ENCODE measurements at regions not wholly inside any gene's neighbourhood (a gene's known extent, or its start where the extent isn't known, plus 50 kb on each side); places are given as distances from the start of the nearest gene placed in this dataset.

DNA sequence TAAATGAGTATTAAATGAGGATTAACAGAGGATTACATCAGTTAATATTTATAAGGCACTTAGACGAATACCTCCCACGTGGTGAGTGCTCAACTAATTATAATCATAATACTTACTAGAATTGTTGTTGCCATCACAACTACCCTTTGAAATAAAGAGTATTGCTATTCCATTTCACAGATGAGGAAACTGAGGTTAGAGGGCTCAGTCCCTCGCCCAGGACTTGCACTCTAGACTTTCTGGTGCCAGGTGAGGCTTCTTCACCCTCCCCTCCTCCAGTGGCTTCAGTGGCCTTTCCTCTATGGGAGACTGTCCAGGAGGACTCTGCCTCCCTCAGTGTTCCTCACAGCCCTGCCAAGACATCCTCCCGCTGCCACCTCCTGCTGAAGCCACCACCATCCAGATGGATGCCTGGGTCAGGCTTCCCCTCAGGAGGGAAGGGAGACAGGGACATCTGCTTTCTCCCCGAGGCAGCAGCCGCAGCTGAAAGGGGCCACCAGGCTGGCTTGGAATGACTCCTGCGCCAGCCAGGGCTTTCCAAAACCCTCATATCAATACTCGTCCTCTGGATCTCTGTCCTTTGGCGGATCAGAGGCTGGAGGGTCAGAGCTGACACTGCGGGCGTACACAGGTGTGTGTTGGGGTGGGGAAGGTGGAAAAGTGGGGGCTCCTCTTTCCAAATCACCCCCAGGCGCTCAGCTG, 580.1 kb downstream of the BUD13 start:
- TF ChIP-seq, protein P1, sequence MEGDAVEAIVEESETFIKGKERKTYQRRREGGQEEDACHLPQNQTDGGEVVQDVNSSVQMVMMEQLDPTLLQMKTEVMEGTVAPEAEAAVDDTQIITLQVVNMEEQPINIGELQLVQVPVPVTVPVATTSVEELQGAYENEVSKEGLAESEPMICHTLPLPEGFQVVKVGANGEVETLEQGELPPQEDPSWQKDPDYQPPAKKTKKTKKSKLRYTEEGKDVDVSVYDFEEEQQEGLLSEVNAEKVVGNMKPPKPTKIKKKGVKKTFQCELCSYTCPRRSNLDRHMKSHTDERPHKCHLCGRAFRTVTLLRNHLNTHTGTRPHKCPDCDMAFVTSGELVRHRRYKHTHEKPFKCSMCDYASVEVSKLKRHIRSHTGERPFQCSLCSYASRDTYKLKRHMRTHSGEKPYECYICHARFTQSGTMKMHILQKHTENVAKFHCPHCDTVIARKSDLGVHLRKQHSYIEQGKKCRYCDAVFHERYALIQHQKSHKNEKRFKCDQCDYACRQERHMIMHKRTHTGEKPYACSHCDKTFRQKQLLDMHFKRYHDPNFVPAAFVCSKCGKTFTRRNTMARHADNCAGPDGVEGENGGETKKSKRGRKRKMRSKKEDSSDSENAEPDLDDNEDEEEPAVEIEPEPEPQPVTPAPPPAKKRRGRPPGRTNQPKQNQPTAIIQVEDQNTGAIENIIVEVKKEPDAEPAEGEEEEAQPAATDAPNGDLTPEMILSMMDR (IDR thresholded peaks at IDR 0.05; ENCODE audit: control extremely low read depth, extremely low read depth, low read depth, missing control alignments) = no peak
- ChIA-PET CTCF (no interaction called here), POLR2A (no interaction called here)
- DNase-seq (ENCODE audit: extremely low spot score) = no peak

DNA sequence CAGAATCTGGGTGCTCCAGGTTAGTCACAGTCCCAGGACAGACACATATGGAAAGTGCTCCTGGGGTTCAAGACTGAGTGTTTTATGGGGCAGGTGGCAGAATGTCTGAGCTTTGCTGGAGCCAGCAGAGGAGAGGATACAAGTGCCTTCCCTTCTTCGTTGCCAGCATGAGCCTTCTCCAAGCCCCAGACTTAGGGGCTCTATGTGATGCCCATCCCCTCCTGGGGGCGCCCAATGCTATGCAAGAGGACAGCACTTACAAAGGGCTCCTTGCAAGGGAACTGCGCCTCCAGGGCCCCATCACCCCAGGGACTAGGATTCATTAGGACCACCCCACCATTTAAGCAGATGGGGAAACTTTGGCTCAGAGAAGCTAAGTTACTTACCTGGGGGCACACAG, 581.9 kb downstream of the BUD13 start:
- CTCF ChIA-PET = no interaction called here
- no peak for DNase-seq (ENCODE audit: extremely low spot score)
- TF ChIP-seq, protein P1 (IDR thresholded peaks at IDR 0.05; ENCODE audit: control extremely low read depth, extremely low read depth, low read depth, missing control alignments) = no peak
- POLR2A ChIA-PET = no interaction called here

DNA sequence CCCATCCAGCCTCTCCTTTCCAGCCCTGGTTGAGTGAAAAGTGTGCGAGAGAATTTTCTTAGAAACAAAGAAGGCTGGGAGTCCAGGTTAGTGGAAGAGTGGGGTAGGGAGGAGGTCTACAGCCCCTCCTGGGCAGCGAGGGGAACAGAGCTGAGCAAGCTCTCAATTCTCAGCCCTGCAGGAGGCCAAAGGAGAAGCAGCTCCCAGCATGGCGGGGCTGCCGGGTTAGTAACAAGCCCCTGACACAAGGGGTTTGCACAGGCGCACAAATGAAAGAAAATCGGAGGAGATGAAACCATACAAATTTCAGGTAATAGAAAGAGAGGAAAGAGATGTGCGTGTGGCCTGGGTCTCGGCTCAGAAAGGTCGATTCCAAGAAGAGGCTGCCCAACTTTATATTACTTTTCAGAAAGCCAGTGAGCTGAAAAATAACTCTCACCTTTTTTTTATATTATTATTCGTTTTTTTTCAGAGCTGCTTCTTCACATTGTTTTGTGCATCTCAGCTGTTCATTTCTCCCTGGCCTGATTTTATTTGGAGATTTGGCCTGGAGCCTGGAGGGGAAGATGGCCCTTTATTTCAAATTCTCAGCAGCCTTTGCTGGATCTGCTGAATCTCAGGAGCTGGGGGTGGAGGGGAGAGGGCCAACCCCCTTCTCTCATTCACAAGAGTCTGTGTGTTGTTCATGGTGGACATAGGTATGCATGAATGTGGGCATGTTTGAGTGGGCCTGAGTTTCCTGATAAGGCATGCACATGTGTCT, 583.2 kb downstream of the BUD13 start:
- ChIA-PET POLR2A (no interaction called here), CTCF (no interaction called here)
- DNase-seq (ENCODE audit: extremely low spot score) = no peak
- TF ChIP-seq, protein P1 (IDR thresholded peaks at IDR 0.05; ENCODE audit: control extremely low read depth, extremely low read depth, low read depth, missing control alignments) = no peak

DNA sequence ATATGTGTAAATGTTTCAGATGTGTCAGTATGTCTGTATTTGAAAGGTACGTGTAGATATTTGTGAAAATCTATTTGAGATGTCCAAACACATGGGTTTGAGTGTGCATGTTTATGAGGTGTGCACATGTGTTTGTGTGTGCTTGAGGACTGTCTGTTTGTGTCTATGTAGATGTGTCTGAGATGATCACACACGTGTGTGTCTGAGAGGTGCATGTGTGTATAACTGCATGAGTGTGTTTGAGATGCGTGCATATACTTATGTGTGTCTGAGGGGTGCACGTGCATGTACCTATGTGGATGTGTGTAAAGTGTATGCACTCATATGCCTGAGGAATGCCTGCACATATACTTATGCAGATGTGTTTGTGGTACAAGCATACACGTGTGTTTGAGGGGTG, 584.4 kb downstream of the BUD13 start:
- no peak for DNase-seq (ENCODE audit: extremely low spot score)
- ChIA-PET POLR2A (no interaction called here), CTCF (no interaction called here)
- TF ChIP-seq, protein P1 (IDR thresholded peaks at IDR 0.05; ENCODE audit: control extremely low read depth, extremely low read depth, low read depth, missing control alignments) = no peak

DNA sequence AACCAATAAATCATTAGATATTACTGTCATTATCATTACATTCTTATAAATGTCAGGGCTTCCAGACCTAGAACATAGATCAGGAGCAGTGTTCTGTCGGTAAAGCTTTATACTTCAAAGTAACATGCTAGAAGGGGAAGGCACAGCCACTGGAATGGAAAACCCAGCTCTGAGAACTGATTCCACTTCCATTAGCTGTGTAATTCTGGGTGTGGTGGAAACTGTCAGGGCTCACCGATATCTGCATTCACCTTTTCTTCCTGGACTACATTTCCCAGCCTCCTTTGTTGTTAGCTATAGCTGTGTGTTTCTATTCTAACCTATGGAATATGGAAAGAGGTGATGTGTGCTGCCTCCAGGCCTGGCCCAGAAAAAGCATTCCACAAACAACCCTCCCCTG, 585.8 kb downstream of the BUD13 start:
- CTCF ChIA-PET = no interaction called here
- DNase-seq (ENCODE audit: extremely low spot score) = no peak
- TF ChIP-seq, protein P1 (IDR thresholded peaks at IDR 0.05; ENCODE audit: control extremely low read depth, extremely low read depth, low read depth, missing control alignments) = no peak
- POLR2A ChIA-PET = no interaction called here

DNA sequence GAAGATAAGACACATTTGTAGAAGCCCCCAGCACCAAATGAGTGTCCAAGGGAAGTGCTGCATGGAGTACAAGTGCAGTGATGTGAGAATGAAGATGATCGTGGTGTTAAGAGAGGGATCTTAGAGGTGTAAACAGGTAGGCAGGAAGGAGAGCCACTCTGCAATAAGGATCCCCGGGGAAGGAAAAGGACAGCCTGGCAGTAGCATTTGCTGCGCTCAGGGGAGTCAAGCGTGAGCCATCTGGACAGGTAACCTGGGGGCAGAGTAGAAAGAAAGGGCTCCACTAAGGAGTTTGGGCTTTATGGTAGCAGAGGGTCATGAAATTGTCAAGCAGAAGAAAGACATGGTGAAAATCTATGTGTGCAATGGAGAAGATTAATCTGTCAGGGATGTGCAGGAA, 587.2 kb downstream of the BUD13 start:
- TF ChIP-seq, protein P1 (IDR thresholded peaks at IDR 0.05; ENCODE audit: control extremely low read depth, extremely low read depth, low read depth, missing control alignments) = no peak
- ChIA-PET POLR2A (no interaction called here), CTCF (interaction anchor here (1.3 kb wide), 1 partner anchor 39 kb away, joined by 5 read pairs; no protein-coding TSS in a partner anchor)
- DNase-seq (ENCODE audit: extremely low spot score) = no peak

Measured in GM10248 (cell line).